Stimulated activated CD4-positive, alpha-beta T cell treated with anti-CD3 and anti-CD28 coated beads, Interleukin-12 subunit alpha, Interleukin-12 subunit beta, amount 100 ng/mL, for 24 hours (primary cell): ENCODE measurements at regions not wholly inside any gene's neighbourhood (a gene's known extent, or its start where the extent isn't known, plus 50 kb on each side); places are given as distances from the start of the nearest gene placed in this dataset.
A peak's percentile ranks its signal among the peaks of the same experiment; 100 is the strongest.

ENCODE experiments used
- DNase-seq, 2 experiments: peaks; one replicate each; pipeline ENCODE4 v3.0.0-alpha.2; 2020; ENCODE audit warnings: low read depth in 2 of 2

GRCh38 chr6:40845553-40845952 is 193.5 kb downstream of the UNC5CL start:
- DNase-seq, result peak in 1 of 2 experiments; percentile 8

DNA sequence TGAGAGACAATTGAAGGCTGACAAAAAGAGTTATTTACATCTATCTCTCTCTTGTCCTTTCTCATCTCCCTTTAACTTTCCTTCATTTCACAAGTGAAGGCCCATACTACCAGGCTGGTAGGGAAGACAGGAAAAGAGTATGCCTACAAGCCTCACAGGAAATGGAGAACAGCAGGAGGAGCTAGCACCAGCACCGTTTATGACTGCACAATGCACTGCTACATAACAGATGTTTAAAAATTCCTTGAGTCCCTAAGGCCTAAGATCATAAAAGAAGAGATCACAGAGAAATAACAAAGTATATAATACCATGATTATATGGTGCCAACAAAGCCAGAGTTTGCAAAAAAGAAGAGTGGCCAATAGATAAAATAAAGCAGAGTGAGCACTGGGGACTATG is 194.8 kb downstream of the UNC5CL start:
- no peak for DNase-seq

DNA sequence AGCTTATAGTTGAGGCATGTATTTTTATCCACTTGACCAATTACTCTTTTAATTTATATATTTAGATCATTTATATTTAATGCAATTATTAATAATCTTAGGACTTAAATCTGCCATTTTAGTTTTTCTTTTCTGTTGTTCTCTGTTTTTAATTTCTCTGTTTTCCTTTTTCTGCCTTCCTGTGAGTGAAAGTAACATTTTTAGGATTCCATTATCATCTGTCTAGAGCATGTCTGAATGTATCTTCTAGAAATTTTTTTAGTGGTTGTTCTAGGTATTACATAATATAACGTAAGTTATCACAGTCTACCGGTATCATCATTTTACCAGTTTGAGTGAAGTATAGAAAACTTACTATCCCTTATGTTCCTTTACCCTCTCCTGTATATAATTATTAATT is 197.3 kb downstream of the UNC5CL start:
- no peak for DNase-seq

GRCh38 chr6:40832691-40833090 is 206.3 kb downstream of the UNC5CL start:
- no peak for DNase-seq

DNA sequence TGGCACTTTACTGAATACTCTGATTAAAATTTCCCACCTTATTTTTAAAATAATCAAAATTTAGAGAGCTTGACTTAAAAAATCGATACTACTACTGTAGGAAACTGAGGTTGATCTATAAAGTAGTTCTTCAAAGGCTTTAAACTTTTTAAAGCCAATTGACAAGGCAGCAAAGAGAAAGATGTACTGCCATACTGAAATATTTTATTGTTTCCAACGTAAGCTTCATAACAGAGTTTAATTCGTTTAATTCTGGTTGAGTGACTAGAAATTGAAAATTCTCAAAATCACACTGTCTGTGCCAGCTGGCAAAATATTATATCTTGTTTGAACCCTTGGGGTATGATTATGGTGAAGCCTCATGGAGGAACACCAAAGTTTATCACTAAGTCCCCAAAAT is 207.6 kb downstream of the UNC5CL start:
- no peak for DNase-seq

GRCh38 chr6:40825102-40825501 is 213.9 kb downstream of the UNC5CL start:
- no peak for DNase-seq

DNA sequence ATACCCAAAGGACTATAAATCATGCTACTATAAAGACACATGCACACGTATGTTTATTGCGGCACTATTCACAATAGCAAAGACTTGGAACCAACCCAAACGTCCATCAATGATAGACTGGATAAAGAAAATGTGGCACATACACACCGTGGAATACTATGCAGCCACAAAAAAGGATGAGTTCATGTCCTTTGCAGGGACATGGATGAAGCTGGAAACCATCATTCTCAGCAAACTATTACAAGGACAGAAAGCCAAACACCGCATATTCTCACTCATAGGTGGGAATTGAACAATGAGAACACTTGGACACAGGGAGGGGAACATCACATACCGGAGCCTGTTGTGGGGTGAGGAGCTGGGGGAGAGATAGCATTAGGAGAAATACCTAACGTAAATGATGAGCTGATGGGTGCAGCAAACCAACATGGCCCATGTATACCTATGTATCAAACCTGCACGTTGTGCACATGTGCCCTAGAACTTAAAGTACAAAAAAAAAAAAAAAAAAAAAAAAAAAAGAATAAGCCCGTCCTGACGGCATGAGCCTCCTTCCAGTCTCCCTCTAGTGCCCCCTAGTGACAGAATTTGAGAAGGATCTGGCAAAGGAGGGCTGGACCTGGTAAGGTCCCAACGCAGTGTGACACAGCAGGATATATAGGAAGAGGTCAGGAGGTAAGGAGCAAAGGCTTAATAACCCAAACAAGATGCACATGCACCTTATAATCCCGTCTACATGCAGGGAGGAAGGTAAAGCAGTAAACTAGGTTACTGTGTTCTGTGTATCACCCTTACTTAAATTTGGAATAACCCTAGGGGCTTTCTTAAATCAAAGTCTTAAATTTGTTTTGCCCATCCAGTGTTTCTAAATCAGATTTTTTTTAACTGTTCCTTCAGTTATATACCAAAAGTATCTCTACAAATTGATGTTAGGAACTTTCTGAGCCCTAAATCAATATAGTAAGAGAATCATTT is 214.8 kb downstream of the UNC5CL start:
- DNase-seq, result peak in 1 of 2 experiments; percentile 22

GRCh38 chr6:40822619-40823018 is 216.4 kb downstream of the UNC5CL start:
- DNase-seq, result no peak

GRCh38 chr6:40819182-40819834 is 219.7 kb downstream of the UNC5CL start:
- DNase-seq, result no peak

GRCh38 chr6:40817369-40817768 is 221.7 kb downstream of the UNC5CL start:
- no peak for DNase-seq

GRCh38 chr6:40816601-40817000 is 222.4 kb downstream of the UNC5CL start:
- DNase-seq, result no peak

- no peak for DNase-seq
These were observed 223.3 kb downstream of the UNC5CL start for GRCh38 chr6:40815731-40816130.

DNA sequence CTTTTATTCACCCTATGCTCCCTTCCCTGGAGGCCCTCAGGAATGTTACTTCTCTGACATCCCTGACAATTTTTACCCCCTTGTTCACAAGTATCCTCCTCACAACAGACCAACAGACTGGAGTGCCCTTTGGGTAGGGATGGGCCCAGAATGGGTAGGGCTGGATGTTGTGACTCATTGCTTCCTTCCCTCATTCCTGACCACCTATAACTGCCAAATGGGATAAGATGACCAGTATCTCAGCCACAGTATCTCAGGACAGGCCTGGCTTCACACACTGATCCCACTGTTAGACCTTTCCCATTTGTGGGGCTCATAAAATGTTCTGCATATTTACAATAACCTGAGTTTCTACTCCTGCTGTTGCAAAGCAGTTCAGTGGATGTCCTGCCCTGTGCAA is 223.0 kb upstream of the LRFN2 start:
- DNase-seq, result no peak

DNA sequence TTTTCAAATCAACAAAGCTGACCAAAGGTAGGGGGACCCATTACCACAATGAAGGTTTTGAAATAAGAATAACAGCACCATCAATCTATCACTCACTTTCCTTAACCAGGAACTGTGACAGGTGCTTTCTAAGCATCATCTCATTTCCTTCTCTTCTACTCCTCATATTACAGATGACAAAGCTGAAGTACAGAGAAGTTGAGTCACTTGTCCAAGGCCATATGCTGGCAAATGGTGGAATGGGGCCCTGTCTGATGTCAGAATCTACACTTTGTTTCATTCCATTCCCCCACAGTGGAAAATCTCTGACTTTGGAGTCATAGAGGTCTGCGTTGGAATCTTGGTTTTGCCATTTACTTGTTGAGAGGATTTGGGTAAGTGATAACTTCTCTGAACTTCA is 222.5 kb upstream of the LRFN2 start:
- DNase-seq, result no peak

GRCh38 chr6:40807484-40807883 is 220.3 kb upstream of the LRFN2 start:
- no peak for DNase-seq

DNA sequence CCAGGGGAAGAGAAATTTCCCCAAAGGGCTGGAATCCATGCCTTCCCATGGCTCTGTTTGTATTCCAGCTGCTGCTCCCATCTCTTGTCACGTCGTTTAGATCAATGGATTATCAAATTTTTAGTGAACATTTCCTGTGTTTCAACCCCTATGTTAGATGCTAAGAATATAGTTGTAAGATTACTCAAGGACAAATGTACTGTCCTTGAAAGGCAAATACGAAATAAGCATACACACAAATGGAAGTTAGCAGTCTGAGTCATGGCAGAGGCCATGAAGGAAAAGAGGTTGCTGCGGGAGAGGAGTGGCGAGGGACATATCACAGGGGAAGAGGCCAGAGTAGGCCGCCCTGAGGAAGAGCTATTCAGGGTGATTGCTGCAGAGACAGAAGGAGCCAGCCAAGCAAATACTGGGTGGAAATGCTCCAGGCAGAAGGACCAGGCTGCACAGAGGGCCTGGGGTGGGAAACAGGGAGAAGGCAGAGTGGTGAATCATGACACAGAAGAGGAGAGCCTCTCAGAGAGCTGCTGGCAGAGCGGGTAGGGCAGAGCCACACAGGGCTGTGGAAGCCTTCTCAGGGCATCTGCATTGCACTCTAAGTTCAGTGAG is 219.2 kb upstream of the LRFN2 start:
- no peak for DNase-seq

GRCh38 chr6:40805336-40805735 is 218.2 kb upstream of the LRFN2 start:
- no peak for DNase-seq

DNA sequence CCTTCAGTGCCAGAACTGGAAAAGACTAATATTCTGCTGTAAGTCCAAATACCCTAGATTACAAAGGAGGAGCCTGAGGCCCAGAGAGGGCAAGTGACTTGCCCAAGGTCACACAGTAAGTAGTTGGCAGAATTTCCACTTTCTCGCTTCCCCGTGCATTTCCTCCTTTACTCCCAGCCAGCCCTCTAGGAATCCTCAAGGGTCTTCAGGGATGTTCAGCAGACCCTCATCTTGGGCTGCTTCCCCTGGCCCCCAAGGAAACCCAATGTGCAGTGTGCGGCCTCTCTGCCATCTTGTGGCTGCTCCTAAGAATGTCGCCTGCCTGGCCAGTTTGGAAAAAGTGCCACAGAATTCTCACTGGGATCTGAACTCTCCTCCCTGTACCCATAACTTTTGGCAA is 217.7 kb upstream of the LRFN2 start:
- no peak for DNase-seq

- DNase-seq, result no peak
These were observed 216.9 kb upstream of the LRFN2 start for GRCh38 chr6:40803897-40804702.

DNA sequence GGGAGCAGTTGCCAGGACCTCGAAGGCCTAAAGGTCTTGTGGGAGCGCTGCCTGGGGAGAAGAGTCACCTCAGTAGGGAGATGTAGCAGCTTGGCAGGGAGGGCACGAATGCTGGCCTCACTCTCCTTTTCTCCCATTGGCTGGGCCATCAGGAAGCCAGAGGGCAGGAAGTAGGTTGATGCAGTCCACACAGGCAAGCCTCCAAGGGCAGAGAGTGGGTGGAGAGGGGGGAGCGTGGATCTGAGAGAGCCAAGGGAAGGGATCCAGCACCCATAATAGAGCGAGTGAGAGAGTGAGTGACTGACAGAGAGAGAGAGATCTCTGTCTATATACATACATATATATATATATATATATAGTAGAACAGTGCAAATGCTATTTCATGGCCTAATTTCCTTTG is 215.3 kb upstream of the LRFN2 start:
- no peak for DNase-seq

GRCh38 chr6:40799296-40800140 is 212.4 kb upstream of the LRFN2 start:
- no peak for DNase-seq
